VCaP (cell line): ENCODE measurements at regions not wholly inside any gene's neighbourhood (a gene's known extent, or its start where the extent isn't known, plus 50 kb on each side); places are given as distances from the start of the nearest gene placed in this dataset.

ENCODE experiments used
- H3K27ac ChIP-seq: fragments of 450-650 bp; 2 replicates; pipeline ENCODE4 v1.5.1; 2017
- CTCF ChIP-seq: fragments of 450-650 bp; conservative IDR thresholded peaks from 2 replicates; pipeline ENCODE4 v1.5.1; 2017; ENCODE audit warnings: mild to moderate bottlenecking, moderate library complexity

DNA sequence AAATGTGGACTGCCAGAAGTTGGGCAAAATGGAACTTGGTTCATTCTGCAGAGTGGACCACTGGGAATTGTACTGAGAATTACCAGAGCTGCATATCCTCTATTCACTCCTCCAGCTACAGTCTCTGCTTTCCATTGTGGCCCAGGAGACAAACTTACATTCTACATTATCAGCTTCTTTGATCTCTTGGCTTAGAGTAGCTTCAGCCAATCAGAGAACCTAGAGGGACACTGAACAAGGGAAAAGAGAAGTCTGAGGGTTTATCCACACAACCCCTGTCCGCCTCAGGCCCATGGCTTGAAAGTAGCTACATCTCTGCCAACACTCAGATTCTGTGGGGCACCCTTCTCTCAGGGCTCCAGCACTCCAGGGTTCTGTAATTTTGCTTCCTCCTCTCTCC is 251.1 kb downstream of the TRIB2 start:
- no peak overlapping the region for H3K27ac ChIP-seq
- TF ChIP-seq CTCF = no peak

DNA sequence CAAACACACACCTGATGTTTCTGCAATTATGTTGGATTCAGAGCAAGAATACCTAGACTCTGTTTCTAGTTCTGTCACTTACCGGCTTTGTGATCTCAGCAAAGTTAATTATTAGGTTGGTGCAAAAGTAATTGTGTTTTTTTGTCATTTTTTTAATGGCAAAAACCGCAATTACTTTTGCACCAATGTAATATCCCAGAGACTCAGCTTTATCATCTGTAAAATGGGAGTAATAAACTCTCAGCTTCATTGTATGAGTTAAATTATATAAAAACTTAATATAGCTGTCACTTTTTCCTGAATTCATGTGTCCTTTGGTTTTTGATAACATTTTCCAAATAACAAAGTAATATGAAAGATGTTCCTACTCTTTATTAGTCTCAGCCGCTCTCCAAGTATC is 251.7 kb downstream of the TRIB2 start:
- TF ChIP-seq CTCF = no peak
- no peak overlapping the region for H3K27ac ChIP-seq

DNA sequence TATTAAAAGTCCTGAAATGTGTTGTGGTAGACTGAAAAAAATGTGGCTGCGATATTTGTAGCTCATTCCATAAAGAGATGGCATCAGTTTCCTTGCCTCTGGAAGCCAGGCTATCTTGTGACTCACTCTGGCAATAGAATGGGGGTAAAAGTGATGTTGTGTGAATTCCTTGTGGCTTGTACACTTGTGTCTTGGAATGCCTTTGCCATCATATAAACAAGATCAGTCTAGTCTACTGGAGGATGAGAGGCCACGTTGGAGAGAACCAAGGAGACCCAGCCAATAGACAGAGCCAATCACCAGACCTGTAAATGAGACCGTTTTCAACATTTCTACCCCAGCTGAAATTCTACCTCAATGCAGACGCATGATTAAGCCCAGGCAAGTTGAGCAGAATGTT is 254.1 kb downstream of the TRIB2 start:
- no peak for TF ChIP-seq CTCF
- no peak overlapping the region for H3K27ac ChIP-seq

DNA sequence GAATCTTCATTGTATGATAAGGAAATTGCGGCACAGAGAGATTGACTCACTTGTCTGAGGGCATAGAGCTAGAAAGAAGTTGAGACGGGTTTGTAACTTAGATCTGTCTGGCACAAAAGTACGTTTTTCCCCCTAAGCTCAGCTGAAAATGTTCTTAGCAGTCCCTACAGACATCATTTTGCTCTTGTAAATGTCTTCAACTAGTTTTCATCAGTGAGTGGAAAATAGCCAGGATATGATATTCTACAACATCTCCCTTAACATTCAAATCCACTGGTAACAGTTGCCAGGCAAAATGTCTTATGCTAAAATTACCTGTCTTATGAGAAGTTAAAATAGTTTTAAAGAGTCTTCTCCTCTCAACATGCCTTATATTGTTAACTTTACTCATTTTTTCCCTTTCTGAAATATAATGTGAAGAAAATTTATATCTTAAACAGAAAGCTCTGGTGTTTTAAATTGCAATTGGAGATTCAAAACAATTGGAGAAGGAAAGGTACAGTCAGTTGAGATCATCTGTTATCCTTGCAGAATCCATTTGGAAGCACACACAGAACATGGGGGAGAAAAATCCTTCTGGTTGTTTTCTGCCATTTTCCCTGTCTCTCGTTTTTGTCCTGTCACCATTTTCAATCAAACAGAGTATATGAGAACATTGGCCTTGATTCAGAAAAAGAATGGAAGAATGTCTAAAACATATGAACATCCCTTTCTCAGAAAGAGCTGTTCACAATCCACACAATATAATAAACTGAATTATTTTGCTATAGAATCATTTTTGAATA is 255.0 kb downstream of the TRIB2 start:
- TF ChIP-seq CTCF = no peak
- H3K27ac ChIP-seq = no peak overlapping the region

DNA sequence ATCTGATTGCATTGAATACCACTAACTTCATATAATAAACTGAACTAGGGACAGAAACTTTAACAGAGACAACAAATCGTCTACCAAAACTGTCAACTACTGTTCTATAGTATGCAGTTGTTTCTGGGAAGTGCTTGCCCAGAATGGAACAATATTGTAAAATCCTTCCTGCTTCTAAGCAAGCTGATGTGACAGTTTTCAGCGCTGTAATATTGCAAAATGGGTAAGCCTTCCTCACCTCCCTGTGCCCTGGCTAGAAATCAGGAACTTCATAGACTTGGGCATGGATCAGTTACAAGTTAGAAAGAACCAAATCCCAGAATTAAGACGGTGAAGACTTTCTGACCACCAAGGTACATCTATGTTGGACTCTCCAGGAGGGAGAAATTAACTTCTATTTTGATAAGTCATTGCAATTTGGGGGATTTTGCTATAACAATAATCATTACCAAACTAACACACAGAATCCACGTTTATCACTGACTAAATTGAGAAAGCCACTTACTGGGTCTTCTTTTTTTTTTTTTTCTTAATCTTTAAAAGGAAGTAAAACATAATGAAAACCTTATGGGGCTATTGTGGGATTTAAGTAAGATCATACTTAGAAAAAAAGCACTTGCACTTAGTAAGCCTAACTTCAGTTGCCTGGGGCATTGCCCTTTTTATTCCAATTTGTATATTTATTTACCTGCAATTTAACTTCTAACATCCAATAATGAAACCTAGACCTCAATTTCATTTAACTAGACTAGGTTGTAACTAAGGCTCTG is 261.5 kb downstream of the TRIB2 start:
- no peak for TF ChIP-seq CTCF
- no peak overlapping the region for H3K27ac ChIP-seq

DNA sequence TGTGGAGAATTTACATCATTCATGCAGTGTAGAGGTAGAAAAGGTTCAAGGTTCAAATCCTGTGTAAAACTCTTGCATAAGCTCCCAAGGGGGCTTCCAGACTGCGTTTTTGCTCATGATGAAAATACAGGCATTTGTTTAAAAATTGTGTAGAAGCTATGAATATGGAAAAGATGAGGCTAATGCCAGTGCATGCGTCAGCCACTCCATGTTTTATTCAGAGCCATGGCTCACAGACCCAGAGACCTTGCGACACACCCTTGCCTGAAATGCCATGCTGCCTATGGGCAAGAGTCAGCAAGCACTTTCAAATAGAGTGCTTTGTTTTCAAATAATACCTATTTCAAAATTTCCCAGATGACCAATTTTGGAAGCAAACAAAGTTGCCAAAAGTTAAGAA is 262.3 kb downstream of the TRIB2 start:
- no peak for TF ChIP-seq CTCF
- H3K27ac ChIP-seq = peak overlapping the region; percentile 79; the same call in 1 of the 2 replicates

GRCh38 chr2:12980817-12981216 is 264.1 kb downstream of the TRIB2 start:
- no peak for TF ChIP-seq CTCF
- H3K27ac ChIP-seq = peak overlapping the region; percentile 79
